ENCODE measurements at regions not wholly inside any gene's neighbourhood (a gene's known extent, or its start where the extent isn't known, plus 50 kb on each side); places are given as distances from the start of the nearest gene placed in this dataset.

GRCh38 chr4:18917689-18918088, 896.1 kb upstream of the LCORL start:
- no peaks in the 10 kb centered on the region for H3K9me3 ChIP-seq (replicated peaks in 1 of 3)
- H3K4me1 ChIP-seq (replicated peaks in 1 of 2) = no peaks in the 10 kb centered on the region
- no peaks in the 10 kb centered on the region for H3K36me3 ChIP-seq (replicated peaks in 1 of 2)
- no peak overlapping the region for H3K4me3 ChIP-seq
- no peak overlapping the region for H3K27ac ChIP-seq
- no peaks in the 10 kb centered on the region for H3K27me3 ChIP-seq
- intact Hi-C loops (cut with DNase I) = no loop called here
- no peak for DNase-seq
- TF ChIP-seq CTCF (IDR thresholded peaks at IDR 0.05) (no peak), POLR2A (IDR thresholded peaks at IDR 0.05) (no peak)

GRCh38 chr4:18914182-18914581, 892.6 kb upstream of the LCORL start:
- H3K4me1 ChIP-seq (replicated peaks in 1 of 2) = no peaks in the 10 kb centered on the region
- no peak overlapping the region for H3K27ac ChIP-seq
- 81 to 86% (median 85%) methylated on average over 1 of the region's 1 CpG for WGBS, 4 donors
- H3K4me3 ChIP-seq = no peak overlapping the region
- no peaks in the 10 kb centered on the region for H3K9me3 ChIP-seq (replicated peaks in 1 of 3)
- TF ChIP-seq CTCF (IDR thresholded peaks at IDR 0.05) (no peak), POLR2A (IDR thresholded peaks at IDR 0.05) (no peak)
- DNase-seq = no peak
- no peaks in the 10 kb centered on the region for H3K36me3 ChIP-seq (replicated peaks in 1 of 2)
- intact Hi-C loops (cut with DNase I) = no loop called here
- H3K27me3 ChIP-seq = no peaks in the 10 kb centered on the region

GRCh38 chr4:18894928-18895327, 873.4 kb upstream of the LCORL start:
- TF ChIP-seq CTCF (IDR thresholded peaks at IDR 0.05) (no peak), POLR2A (IDR thresholded peaks at IDR 0.05) (no peak)
- Histone ChIP-seq H3K27me3 (no peaks in the 10 kb centered on the region), H3K4me1 (replicated peaks in 1 of 2) (no peaks in the 10 kb centered on the region), H3K4me3 (no peak overlapping the region), H3K27ac (no peak overlapping the region), H3K9me3 (replicated peaks in 1 of 3) (no peaks in the 10 kb centered on the region), H3K36me3 (replicated peaks in 1 of 2) (no peaks in the 10 kb centered on the region)
- intact Hi-C loops (cut with DNase I) = no loop called here
- WGBS, 4 donors = 24 to 71% (median 53%) methylated on average over 2 of the region's 2 CpGs
- DNase-seq = no peak

- intact Hi-C loops (cut with DNase I) = no loop called here
- no peaks in the 10 kb centered on the region for H3K36me3 ChIP-seq (replicated peaks in 1 of 2)
- TF ChIP-seq CTCF (IDR thresholded peaks at IDR 0.05) = no peak
- TF ChIP-seq POLR2A (IDR thresholded peaks at IDR 0.05) = no peak
- H3K4me1 ChIP-seq (replicated peaks in 1 of 2) = no peaks in the 10 kb centered on the region
- no peaks in the 10 kb centered on the region for H3K27me3 ChIP-seq
- WGBS, 4 donors = 72 to 80% (median 76%) methylated on average over 3 of the region's 3 CpGs
- no peak overlapping the region for H3K27ac ChIP-seq
- no peaks in the 10 kb centered on the region for H3K9me3 ChIP-seq (replicated peaks in 1 of 3)
- no peak overlapping the region for H3K4me3 ChIP-seq
- no peak for DNase-seq
These were observed 860.9 kb upstream of the LCORL start for GRCh38 chr4:18882468-18882867.

Measured in adrenal gland (tissue), 9 donors.